ENCODE measurements at regions not wholly inside any gene's neighbourhood (a gene's known extent, or its start where the extent isn't known, plus 50 kb on each side); places are given as distances from the start of the nearest gene placed in this dataset.

GRCh38 chr18:43665105-43665788, 388.0 kb upstream of the SYT4 start:
- no peak for TF ChIP-seq CTCF (IDR thresholded peaks at IDR 0.05)
- TF ChIP-seq ZFX (IDR thresholded peaks at IDR 0.05; ENCODE audit: borderline replicate concordance): no peak
- no peak overlapping the region for H3K27ac ChIP-seq

- H3K27ac ChIP-seq: no peak overlapping the region
- TF ChIP-seq ZFX (IDR thresholded peaks at IDR 0.05; ENCODE audit: borderline replicate concordance) (no peak), CTCF (IDR thresholded peaks at IDR 0.05) (no peak)
These were observed 391.6 kb upstream of the SYT4 start for GRCh38 chr18:43668866-43669265.

DNA sequence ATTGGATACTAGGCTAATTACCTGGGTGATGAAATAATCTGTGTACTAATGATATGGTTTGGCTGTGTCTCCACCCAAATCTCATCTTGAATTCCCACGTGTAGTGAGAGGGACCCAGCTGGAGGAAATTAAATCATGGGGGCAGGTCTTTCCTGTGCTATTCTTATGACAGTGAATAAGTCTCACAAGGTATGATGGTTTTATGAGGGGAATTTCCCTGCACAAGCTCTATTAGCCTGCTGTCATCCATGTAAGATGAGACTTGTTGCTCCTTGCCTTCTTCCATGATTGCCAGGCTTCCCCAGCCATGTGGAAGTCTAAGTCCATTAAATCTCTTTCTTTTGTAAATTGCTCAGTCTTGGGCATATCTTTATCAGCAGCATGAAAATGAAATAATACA, 394.1 kb upstream of the SYT4 start:
- H3K27ac ChIP-seq: no peak overlapping the region
- TF ChIP-seq CTCF (IDR thresholded peaks at IDR 0.05) (no peak), ZFX (IDR thresholded peaks at IDR 0.05; ENCODE audit: borderline replicate concordance) (no peak)

DNA sequence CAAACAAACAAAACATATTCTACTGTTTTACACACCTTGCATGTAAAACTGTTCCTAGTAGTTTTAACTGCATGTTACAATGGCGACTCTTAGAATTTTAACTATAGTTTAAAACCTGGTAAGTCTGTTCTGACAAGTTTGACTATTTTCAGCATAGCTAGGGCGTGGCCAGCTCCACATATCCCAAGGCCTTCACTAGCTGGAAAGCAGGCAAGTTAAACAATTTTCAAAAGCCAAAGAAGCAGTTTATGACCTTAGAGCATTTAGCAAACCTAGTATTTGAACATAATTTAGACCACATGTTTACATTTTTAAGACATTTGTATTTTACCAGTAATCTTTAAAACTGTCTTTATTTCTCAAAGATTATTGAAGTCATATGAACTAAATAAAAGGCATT, 402.8 kb upstream of the SYT4 start:
- TF ChIP-seq CTCF (IDR thresholded peaks at IDR 0.05) (no peak), ZFX (IDR thresholded peaks at IDR 0.05; ENCODE audit: borderline replicate concordance) (no peak)
- H3K27ac ChIP-seq: no peak overlapping the region

DNA sequence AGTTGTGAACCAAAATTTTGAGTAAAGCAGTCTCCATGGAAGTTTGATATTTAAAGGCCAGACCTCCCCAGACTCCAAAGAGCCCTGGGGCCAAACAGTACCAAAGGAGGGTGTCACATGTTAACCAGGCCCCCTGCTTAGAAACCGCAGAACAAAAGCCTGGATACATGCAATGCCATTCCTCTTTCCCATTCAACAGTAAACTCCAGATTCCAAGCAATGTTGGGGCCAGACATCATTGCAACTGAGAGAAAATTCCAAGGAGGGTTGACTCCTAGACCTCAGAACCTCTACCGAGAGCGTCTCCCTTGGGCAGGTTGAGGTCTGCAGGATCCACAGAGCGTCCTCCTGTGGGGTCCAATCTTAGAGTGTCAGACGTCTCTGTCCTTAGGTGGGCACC, 404.4 kb upstream of the SYT4 start:
- H3K27ac ChIP-seq: no peak overlapping the region
- no peak for TF ChIP-seq ZFX (IDR thresholded peaks at IDR 0.05; ENCODE audit: borderline replicate concordance)
- TF ChIP-seq CTCF (IDR thresholded peaks at IDR 0.05): no peak

DNA sequence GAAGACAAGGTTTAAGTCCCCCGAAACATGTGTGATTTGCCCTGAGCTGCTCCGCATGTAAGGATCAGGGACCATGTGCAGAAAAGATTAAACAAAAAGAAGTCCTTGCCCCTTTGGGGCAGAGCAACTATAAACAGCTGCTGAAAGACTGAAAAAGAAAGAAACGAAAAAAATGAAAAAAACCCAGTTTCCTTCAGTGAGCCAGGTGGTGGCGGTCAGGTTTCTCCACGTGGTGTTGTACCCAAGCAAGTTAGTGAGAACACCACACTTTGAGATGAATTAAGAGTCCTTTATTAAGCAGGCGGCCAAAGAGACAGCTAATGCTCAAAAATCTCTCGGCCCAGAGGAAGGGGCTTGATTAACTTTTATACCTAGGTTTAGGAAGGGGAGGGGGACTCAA, 404.9 kb upstream of the SYT4 start:
- TF ChIP-seq ZFX (IDR thresholded peaks at IDR 0.05; ENCODE audit: borderline replicate concordance) (no peak), CTCF (IDR thresholded peaks at IDR 0.05) (no peak)
- no peak overlapping the region for H3K27ac ChIP-seq

- no peak overlapping the region for H3K27ac ChIP-seq
- no peak for TF ChIP-seq ZFX (IDR thresholded peaks at IDR 0.05; ENCODE audit: borderline replicate concordance)
- no peak for TF ChIP-seq CTCF (IDR thresholded peaks at IDR 0.05)
These were observed 409.4 kb upstream of the SYT4 start for GRCh38 chr18:43686709-43687108.
